ENCODE measurements at regions not wholly inside any gene's neighbourhood (a gene's known extent, or its start where the extent isn't known, plus 50 kb on each side); places are given as distances from the start of the nearest gene placed in this dataset.
"Not testable (repeated sequence)": the region's sequence is repeated elsewhere in the genome, so short reads cannot be mapped to it uniquely, and the experiment has no call there.

DNA sequence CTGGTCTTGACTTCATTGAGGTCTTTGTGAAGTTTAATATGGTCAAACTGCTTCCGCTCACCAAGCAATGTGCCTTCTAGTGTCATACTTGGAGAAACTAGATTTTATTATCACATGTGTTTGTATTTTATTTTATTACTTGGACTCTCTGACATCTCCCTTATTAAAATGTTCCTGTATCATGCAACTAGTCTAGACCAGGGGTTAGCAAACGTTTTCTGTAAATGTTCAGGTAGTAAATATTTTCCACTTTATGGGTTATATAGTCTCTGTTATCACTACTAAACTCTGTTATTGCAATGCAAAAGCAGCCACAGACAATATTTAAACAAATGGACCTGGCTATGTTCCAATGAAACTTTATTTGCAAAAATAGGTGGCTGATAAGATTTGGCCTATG is 443.8 kb downstream of the MID1IP1 start:
- DNase-seq, result no peak

- DNase-seq, result no peak
Observed at GRCh38 chrX:39247536-39247935, 446.3 kb downstream of the MID1IP1 start.

DNA sequence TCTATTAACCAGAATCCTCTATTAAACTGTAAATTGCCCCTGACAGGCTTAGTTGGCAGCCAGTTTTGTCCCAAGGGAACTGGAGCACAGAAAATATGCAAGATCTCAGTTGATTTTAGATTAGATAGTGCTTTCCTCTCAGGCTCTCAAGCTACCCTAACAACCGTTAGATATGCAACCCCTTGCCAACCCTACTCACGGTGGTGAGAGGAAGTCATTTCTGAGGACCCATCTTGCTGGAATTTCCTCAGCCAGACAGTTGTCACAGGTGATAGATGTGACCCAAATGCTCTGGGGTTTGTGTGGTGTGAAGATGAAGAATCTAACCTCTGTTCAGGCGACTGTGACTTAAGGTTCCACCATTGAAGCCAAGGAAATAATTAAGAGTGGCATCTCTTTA is 447.1 kb downstream of the MID1IP1 start:
- no peak for DNase-seq

DNA sequence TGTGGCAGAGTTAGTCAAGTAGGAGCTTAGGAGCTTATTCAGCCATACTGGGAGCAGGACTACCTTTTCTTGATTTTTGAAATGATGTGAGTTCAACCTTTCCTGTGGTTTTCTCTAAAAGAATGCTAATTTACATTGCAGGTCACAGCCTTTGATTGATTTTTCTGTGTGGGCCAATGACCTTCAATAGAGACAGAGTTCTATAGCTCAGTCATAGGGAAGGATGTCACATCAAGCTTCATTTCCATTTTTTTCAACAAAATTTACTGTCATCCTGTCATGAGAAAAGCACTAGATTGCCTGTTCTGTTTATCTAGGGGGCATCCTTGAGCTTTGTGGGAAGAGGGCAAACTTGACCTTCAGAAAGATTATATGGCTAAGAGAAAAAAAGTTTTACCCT is 448.7 kb downstream of the MID1IP1 start:
- no peak for DNase-seq

DNA sequence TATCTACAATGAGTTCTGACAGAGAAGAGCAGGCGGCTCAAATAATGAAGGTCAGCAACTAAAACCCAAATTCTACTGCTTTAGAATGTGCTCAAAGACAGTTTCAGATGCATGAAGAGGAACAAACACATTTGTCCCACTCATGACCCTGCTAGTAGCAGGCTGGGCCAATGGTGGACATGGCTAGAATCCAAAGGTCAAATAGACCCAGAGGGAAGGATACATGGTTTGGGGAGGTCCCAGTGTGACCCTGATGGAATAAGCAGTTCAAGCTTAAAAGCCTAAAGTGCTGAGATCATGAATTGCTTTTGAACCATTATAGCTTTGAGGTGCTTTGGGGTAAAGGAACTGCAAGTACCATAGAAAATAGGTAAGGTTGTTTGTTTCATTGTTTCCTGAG is 450.7 kb downstream of the MID1IP1 start:
- no peak for DNase-seq

DNA sequence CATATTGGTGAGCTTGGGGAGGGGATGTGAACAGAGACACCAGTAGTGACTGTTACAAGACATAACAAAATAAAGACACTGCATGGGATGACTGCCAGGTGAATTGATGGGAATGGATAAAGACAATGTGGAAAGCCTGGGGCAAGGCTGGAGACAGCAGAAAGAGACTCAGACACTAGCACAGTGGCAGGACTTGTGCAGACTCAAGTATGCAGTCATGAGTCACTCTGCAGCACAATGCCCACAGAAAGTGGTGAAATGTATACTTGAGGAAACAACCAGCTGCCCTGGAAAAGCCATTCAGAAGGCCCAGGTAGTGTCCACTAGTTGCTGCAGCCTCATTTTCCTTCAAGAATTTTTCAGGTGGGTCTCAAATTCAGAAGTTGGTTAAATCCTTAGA is 452.3 kb downstream of the MID1IP1 start:
- no peak for DNase-seq

- no peak for DNase-seq
Observed at GRCh38 chrX:39258331-39258730, 457.1 kb downstream of the MID1IP1 start.

- no peak for DNase-seq
Observed at GRCh38 chrX:39260965-39261364, 459.7 kb downstream of the MID1IP1 start.

DNA sequence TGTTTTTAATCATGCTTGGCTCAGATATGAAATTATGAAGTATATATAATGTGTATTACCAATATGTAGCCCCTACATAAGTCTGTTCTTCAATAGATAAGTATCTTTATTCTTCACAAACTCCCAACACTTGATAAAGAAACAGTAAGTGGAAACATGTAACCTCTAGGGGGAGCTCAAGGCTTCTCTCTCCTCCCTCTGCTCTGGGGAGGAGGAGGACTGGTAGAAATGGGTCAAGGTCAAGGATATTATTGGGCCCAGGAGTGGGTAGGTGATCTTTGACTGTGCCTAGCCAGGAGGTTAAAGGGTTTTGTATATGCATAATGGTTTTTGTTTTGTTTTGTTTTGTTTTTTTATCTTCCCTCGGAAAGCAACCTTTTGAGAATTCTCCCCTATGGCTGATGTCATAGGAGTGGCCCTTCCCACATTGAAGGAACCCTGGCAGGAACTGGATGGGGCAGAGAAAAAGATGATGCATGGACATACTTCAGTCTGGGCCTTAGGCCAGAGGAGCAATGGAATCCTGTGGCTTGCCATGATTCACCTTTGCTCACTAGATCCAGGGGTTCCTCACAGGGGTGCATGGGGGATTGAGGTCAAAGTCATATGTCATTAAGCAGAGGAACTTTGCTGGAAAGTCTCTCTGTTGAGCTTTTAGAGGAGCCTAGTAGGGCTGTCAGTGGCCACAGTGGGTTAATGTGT is 460.3 kb downstream of the MID1IP1 start:
- DNase-seq, result peak; percentile 0 to 7

DNA sequence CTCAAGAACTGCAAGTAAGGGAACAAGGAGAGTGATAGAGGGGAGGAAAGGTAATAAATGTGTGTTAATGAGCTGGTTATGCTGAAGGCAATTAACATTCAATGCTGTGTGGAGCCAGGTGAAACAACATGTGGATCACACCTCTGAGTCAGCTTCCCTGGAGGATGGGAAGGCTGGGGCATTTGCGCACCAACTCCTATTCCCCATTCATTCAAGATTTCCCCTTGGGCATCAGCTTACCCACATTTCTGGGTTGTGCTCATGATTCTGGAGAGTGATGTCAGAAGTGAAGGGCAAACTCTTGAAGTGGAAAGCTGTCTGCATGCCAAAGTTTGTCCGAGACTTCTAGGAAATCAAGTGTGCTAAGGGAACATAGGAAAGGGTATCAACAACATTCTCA is 461.4 kb downstream of the MID1IP1 start:
- no peak for DNase-seq

DNA sequence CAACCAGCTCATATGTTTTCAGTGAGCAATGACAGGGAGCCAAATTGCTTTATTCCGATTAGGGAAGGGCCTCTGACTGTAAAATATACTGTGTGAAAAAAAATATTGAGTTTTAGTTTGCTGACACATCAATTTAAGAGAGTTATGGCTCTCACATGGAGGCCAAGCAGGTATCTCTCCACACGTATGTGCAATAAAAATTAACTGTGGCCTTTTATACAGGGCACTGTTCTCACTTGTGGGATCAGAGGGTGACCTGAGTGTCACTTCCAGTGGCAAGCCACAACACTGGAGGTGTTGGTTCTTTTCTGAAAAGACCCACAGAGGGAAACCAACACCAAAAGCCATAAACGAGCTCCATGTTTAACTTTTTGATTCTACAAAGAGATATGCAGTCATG is 462.8 kb downstream of the MID1IP1 start:
- DNase-seq, result no peak

GRCh38 chrX:39267176-39267575 is 465.9 kb downstream of the MID1IP1 start:
- DNase-seq, result no peak

DNA sequence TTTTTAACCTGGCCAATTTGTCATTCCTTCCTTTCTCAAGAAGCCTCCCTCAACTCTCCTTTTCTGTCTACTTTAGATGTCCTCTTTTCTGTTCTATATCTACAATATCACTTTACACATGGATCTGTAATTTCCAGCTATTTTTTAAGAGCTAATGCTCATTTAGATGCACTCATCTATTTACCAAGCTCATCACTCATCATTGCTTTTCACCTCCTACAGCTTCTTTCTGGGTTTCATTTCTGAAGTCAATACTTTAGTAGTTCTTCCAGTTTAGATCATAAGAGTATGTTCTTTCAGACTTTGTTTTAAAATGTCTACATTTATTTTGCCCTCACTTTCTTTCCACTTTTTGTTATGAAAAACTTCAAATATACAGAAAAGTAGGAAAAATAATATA is 466.9 kb downstream of the MID1IP1 start:
- DNase-seq, result no peak

GRCh38 chrX:39275500-39276068 is 474.3 kb downstream of the MID1IP1 start:
- no peak for DNase-seq

DNA sequence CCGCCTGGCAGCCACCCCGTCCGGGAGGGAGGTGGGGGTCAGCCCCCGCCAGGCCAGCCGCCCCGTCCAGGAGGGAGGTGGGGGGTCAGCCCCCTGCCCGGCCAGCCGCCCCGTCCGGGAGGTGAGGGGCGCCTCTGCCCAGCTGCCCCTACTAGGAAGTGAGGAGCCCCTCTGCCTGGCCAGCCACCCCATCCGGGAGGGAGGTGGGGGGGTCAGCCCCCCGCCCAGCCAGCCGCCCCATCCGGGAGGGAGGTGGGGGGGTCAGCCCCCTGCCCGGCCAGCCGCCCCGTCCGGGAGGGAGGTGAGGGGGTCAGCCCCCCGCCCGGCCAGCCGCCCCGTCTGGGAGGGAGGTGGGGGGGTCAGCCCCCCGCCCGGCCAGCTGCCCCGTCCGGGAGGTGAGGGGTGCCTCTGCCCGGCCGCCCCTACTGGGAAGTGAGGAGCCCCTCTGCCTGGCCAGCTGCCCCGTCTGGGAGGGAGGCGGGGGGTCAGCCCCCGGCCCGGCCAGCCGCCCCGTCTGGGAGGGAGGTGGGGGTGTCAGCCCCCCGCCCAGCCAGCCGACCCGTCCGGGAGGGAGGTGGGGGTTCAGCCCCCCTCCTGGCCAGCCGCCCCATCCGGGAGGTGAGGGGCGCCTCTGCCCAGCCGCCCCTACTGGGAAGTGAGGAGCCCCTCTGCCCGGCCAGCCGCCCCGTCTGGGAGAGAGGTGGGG is 476.6 kb downstream of the MID1IP1 start:
- DNase-seq, result not testable (repeated sequence)

- DNase-seq, result no peak
Observed at GRCh38 chrX:39283239-39283638, 482.0 kb downstream of the MID1IP1 start.

DNA sequence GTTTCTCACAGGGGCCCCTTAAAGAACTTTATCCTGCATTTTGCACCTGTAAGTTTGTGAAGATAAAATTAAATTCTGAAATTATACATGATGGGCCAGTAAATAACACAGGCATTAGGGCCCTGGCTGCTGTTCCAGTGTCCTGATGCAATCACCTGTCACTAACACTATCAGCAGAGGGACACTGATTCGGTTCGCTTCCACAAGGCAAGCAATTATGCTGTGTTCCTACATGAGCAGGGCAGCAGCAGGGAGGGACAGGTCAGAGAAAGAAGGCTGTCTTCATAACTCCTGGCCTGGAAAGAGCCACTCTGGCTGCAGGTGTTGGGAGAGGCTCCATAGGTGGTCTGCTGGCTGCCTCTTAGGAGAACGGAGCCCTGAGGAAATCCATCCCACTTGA is 487.3 kb downstream of the MID1IP1 start:
- no peak for DNase-seq

- DNase-seq, result no peak
Observed at GRCh38 chrX:39289827-39290226, 488.6 kb downstream of the MID1IP1 start.

DNA sequence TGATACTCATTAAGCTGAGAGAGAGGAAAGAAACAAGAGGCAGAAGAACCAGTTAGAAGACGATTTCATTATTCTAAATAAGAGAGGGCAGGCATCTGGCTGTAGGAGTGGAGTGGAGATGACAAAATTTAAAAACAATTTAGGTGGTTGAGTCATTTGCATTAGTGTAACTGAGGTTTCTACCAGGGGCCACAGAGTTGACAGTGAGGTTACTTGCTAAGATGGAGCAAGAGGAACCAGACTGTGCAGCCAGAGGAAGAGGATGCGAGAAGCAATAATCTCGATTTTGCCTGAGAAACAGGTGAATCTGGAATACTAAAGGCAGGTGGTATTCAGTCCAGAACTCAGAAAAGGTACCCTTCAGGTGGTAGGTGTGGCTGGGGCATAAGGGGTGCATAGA is 491.9 kb downstream of the MID1IP1 start:
- DNase-seq, result no peak

DNA sequence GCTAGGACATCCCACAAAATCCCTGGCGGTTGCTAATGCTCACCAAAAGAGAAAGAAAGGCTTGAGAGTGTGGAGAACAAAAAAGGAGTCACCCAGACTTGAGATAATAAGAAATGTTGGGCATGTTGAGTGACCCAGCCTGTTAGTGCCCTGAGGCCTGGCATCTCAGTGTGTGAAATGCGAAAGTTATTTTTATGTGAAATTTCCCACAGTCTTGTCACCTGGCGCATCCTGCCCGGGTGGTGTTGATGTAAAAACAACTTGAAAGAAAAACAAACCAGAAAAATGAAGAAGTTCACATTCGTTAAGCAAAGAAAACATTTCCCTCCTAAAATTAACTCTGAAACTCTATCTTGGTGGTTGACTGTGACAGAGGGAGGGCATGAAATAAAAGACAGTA is 495.2 kb downstream of the MID1IP1 start:
- DNase-seq, result no peak

DNA sequence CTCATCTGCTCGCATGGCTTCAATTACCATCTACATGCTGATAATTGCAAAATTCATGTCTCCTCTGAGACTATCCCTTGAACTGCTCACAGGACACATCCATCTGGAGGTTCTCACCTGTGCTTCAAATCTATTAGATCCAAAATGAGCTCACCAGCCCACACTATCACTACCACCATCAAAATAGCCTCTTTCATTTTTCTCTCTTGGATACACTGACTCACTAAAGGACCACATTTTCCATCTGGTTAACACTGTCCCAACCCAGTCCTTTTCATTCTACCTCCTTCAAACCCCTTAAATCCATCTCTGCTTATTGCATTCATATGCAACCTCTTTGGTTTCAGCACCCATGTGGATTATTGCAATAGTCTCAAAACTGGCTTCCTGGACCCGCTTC is 497.6 kb downstream of the MID1IP1 start:
- DNase-seq, result no peak

GRCh38 chrX:39299615-39300014 is 498.4 kb downstream of the MID1IP1 start:
- no peak for DNase-seq

- DNase-seq, result peak in 1 of 2 experiments; percentile 2
Observed at GRCh38 chrX:39301036-39301435, 499.8 kb downstream of the MID1IP1 start.

- DNase-seq, result no peak
Observed at GRCh38 chrX:39302838-39303237, 501.6 kb downstream of the MID1IP1 start.

Measured in SHP77 (cell line).